ENCODE measurements at regions not wholly inside any gene's neighbourhood (a gene's known extent, or its start where the extent isn't known, plus 50 kb on each side); places are given as distances from the start of the nearest gene placed in this dataset.

DNA sequence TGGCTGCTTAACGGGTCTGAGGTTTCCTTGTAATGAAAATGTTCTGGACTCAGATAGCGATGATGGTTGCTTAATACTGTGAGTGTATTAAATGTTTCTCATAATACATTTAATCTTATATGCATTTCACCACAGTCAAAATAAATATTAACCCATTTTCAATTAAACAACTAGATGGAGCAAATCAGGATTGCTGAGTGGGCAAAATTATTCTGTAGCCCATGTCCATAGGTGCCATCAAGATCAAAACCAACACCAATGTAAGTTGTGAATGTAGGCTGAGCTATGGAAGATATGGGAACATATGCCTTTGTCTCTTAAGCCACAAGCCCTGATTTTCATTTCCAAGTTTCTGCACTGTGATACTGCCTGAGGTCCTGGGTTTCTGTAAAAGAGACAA is 572.6 kb upstream of the EEF2KMT start:
- TF ChIP-seq, protein P1, sequence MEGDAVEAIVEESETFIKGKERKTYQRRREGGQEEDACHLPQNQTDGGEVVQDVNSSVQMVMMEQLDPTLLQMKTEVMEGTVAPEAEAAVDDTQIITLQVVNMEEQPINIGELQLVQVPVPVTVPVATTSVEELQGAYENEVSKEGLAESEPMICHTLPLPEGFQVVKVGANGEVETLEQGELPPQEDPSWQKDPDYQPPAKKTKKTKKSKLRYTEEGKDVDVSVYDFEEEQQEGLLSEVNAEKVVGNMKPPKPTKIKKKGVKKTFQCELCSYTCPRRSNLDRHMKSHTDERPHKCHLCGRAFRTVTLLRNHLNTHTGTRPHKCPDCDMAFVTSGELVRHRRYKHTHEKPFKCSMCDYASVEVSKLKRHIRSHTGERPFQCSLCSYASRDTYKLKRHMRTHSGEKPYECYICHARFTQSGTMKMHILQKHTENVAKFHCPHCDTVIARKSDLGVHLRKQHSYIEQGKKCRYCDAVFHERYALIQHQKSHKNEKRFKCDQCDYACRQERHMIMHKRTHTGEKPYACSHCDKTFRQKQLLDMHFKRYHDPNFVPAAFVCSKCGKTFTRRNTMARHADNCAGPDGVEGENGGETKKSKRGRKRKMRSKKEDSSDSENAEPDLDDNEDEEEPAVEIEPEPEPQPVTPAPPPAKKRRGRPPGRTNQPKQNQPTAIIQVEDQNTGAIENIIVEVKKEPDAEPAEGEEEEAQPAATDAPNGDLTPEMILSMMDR (IDR thresholded peaks at IDR 0.05; ENCODE audit: low read depth, low read length): no peak
- DNase-seq (ENCODE audit: extremely low read depth, low read depth): no peak

DNA sequence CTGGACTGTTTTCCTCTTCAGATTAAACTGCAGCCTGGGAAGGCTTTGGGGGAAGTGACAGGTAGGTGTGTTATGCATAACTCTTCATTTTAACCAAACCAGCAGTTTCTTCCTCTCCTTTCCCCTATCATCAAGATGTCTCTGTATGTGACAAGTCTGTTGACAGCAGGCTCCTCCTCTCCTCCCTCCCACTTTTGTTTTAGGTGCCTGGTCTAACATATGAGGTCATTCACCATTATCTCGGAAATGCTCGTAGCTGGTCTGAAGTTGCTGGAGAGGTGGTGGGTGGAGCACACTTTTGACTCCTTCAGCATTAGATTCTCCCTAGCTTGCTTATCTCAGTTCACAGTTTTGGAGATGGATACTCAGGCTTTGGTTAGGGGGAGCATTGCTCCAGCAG is 571.0 kb upstream of the EEF2KMT start:
- TF ChIP-seq, protein P1 (IDR thresholded peaks at IDR 0.05; ENCODE audit: low read depth, low read length): no peak
- DNase-seq (ENCODE audit: extremely low read depth, low read depth): no peak

DNA sequence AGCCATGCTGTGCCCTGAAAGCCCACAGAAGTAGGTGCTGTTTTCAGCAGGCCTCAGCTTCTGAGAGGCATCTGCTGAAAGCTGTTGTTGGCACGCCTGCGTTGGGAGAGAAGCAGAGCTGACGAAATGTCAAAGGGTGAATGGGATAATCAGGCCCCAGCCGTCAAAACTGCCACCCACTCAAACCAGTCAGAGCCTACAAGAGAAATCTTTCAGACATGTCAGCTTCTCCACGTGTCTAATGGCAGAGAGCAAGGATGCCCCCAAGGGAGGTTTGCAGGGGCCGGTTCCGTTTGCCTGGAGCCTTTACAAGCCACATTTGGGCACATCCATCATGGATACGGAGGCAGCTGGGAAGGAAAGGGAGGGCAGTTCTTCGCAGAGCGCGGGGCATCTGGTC is 568.2 kb upstream of the EEF2KMT start:
- TF ChIP-seq, protein P1 (IDR thresholded peaks at IDR 0.05; ENCODE audit: low read depth, low read length): no peak
- DNase-seq (ENCODE audit: extremely low read depth, low read depth): no peak

DNA sequence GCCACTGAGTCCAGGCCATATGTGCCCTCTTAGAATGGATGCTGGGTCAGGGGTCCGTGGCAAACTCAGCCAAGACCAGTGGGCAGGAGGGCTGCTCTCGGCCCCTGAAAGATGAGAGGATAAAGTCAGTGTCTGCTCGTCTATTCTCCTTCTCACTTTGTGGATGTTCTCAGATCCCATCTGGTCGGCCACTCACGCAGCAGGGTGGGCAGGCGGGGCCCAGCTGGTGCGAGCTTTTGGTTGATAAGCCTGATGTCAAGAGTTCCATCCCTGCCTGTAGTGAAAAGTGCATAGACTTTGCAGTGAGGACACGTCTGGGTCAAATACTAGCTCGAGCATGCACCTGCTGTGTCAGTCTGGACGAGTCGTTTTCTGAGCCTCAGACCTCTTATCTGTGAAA is 556.2 kb upstream of the EEF2KMT start:
- DNase-seq (ENCODE audit: extremely low read depth, low read depth): no peak
- TF ChIP-seq, protein P1 (IDR thresholded peaks at IDR 0.05; ENCODE audit: low read depth, low read length): no peak

DNA sequence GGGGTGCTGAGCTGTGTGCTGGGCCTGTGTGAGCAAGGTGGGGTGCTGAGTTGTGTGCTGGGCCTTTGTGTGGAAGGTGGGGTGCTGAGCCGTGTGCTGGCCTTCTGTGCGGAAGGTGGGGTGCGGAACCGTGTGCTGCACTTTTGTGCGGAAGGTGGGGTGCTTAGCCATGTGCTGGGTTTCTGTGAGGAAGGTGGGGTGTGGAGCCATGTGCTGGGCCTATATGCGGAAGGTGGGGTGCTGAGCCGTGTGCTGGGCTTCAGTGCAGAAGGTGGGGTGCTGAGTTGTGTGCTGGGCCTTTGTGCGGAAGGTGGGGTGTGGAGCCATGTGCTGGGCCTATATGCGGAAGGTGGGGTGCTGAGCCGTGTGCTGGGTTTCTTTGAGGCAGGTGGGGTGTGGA is 555.4 kb upstream of the EEF2KMT start:
- DNase-seq (ENCODE audit: extremely low read depth, low read depth): no peak
- TF ChIP-seq, protein P1 (IDR thresholded peaks at IDR 0.05; ENCODE audit: low read depth, low read length): no peak

DNA sequence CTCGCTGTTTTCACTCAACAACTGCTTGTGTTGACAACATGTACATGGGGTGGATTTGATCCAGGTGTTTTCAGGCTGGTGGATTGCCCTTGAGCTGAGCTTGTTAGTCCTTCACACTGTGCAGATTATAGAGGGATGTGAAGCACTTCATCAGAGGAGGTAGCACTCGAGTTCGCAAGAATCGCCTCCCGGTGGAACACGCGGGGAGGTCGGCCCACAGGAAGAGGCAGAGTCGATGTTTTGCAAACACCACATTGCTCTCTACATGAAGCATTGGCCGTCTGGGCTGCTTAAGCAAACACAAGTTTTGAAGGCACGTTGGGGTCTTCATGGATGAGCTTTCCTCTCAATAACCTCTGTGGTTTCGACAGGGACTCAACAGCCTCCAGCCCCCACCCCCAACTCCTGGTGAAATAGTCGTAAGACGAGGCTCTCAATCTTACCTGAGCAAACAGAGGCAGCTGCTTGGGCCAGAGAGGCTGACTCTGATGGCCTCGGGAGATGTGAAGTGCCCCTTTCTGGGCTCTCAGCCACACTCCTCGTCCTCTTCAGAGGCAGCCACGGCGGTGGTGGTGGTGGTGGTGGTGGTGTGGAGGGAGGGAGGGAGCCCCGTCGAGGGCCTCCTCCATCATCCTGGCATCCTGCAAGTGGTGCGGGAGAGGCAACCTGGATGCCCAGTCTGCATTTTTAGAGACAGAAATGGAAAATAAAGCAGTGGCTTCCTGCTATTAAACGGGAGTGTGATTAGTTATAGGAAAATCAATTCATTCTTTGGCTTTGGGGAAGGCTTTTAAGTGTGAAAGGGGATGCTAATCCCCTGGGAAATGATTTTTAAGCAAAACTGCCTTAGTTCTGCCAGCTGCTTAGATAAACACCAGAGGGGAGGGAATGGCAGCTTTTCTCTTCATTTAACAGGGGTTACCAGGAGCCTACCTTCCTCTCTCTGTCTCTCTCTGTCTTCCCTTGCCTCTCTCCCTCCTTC is 552.5 kb upstream of the EEF2KMT start:
- no peak for DNase-seq (ENCODE audit: extremely low read depth, low read depth)
- TF ChIP-seq, protein P1 (IDR thresholded peaks at IDR 0.05; ENCODE audit: low read depth, low read length): no peak

DNA sequence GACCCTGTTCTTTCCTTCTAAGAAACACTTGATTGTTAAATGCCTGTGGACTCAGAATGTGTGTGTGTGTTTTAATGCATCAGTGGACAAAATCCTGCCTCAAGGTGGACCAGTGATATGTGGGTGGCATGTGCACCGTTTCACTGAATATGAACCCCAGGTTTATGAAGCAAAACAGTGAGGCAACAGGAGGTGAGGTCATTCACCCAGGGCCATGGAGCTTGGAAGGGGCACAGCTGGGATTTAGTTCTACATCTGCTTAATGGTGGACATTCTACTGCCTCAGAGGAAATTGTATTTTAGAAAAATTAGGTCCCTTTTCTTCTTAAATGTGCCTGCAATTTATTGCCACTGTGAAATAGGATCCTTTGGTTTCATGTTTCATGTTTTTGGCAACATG is 549.5 kb upstream of the EEF2KMT start:
- TF ChIP-seq, protein P1 (IDR thresholded peaks at IDR 0.05; ENCODE audit: low read depth, low read length): no peak
- no peak for DNase-seq (ENCODE audit: extremely low read depth, low read depth)
